ENCODE measurements at regions not wholly inside any gene's neighbourhood (a gene's known extent, or its start where the extent isn't known, plus 50 kb on each side); places are given as distances from the start of the nearest gene placed in this dataset.

DNA sequence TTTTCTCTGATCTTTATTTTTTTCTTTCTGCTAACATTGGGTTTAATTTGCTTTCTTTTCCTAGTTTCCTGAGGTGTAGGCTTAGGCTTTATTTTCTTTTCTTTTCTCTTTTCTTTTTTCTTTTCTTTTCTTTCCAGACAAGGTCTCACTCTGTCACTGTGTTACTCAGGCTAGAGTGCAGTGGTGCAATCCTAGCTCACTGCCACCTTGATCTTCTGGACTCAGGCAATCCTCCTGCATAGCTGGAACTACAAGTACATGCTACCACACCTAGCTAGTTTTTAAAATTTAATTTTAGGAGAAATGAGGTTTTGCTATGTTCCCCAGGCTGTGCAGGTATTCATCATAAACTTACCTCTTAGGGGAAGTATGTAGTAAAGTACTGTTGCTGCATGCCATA lies 197.8 kb upstream of the ANKRD50 start:
- ChIA-PET RAD21 (ENCODE audit: unreplicated experiment) (no interaction called here), POLR2A (no interaction called here), SMC1A (ENCODE audit: uncharacterized antibody, unreplicated experiment) (no interaction called here), CTCF (interaction anchor here (0.6 kb wide), 1 partner anchor 401 kb away, joined by 4 read pairs; no protein-coding TSS in a partner anchor)
- Histone ChIP-seq H4K20me1 (ENCODE audit: control insufficient read depth, insufficient read depth) (no peaks in the 10 kb centered on the region), H3K4me2 (ENCODE audit: control insufficient read depth, insufficient read depth) (no peak overlapping the region), H2AFZ (ENCODE audit: control insufficient read depth, low read depth, low read length) (no peak overlapping the region), H3K27me3 (replicated peaks in 1 of 2; ENCODE audit: control insufficient read depth in 2 of 2, insufficient read depth in 2 of 2, low read length in 1 of 2) (no peaks in the 10 kb centered on the region), H3K79me2 (ENCODE audit: control insufficient read depth, insufficient read depth, low read length) (no peaks in the 10 kb centered on the region), H3K9me3 (replicated peaks; ENCODE audit: control insufficient read depth, insufficient read depth, low read length) (no peaks in the 10 kb centered on the region; the same call in 2 of the 3 replicates), H3K4me1 (ENCODE audit: control insufficient read depth, insufficient read depth, low read length) (no peaks in the 10 kb centered on the region), H3K36me3 (ENCODE audit: control insufficient read depth in 2 of 2, insufficient read depth in 2 of 2, low read length in 1 of 2) (no peaks in the 10 kb centered on the region), H3K9ac (ENCODE audit: control insufficient read depth, insufficient read depth, low read length) (no peak overlapping the region), H3K27ac (ENCODE audit: control insufficient read depth, insufficient read depth) (no peak overlapping the region), H3K4me3 (no peak overlapping the region)
- intact Hi-C loops (cut with micrococcal nuclease; ENCODE audit: unreplicated experiment) (no loop called here), in situ Hi-C loops (cut with MboI) (no loop called here)
- DNase-seq (ENCODE audit: low read depth, low spot score) = no peak
- TF ChIP-seq YBX1 (IDR thresholded peaks at IDR 0.05) (no peak), RUNX3 (IDR thresholded peaks at IDR 0.05; ENCODE audit: low read length) (no peak), CHD4 (IDR thresholded peaks at IDR 0.05) (no peak), NFYA (IDR thresholded peaks at IDR 0.05; ENCODE audit: borderline replicate concordance, low read depth, low read length) (no peak), PML (IDR thresholded peaks at IDR 0.05; ENCODE audit: low read length) (no peak), POLR2A (IDR thresholded peaks at IDR 0.05; ENCODE audit: low read depth, low read length) (no peak), ETV6 (conservative IDR thresholded peaks at IDR 0.05 in 1 of 2, IDR thresholded peaks at IDR 0.05 in 1 of 2; ENCODE audit: borderline replicate concordance in 1 of 2, low read depth in 1 of 2) (no peak), TBL1XR1 (IDR thresholded peaks at IDR 0.05; ENCODE audit: low read depth, low read length) (no peak), BMI1 (IDR thresholded peaks at IDR 0.05; ENCODE audit: borderline replicate concordance) (no peak)
- ATAC-seq = no peak
- FAIRE-seq = no peak
- no TSS peak for BruUV-seq (replicated peaks)

DNA sequence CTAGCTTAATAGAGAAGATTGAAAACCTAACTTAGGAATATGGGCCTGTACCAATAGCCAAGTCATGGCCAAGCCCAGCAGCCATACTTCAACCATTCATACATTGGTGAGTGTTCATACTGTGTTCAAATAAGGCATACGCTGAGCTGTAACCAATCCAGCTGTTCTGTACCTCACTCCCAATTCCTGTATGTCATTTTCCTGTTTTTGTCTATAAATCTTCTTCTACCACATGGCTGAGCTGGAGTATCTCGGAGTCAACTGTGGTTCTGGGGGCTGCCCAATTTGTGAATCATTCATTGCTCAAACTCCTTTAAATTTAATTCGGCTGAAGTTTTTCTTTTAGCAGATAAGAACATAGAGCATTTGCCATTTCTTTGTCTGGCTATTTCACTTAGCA lies 195.3 kb upstream of the ANKRD50 start:
- DNase-seq (ENCODE audit: low read depth, low spot score) = no peak
- no peak for FAIRE-seq
- H3K9ac ChIP-seq (ENCODE audit: control insufficient read depth, insufficient read depth, low read length) = no peak overlapping the region
- ChIA-PET POLR2A (no interaction called here), SMC1A (ENCODE audit: uncharacterized antibody, unreplicated experiment) (no interaction called here), CTCF (no interaction called here), RAD21 (ENCODE audit: unreplicated experiment) (no interaction called here)
- no peak overlapping the region for H3K4me3 ChIP-seq
- no peaks in the 10 kb centered on the region for H3K27me3 ChIP-seq (replicated peaks in 1 of 2; ENCODE audit: control insufficient read depth in 2 of 2, insufficient read depth in 2 of 2, low read length in 1 of 2)
- in situ Hi-C loops (cut with MboI) (no loop called here), intact Hi-C loops (cut with micrococcal nuclease; ENCODE audit: unreplicated experiment) (no loop called here)
- no peak overlapping the region for H2AFZ ChIP-seq (ENCODE audit: control insufficient read depth, low read depth, low read length)
- no peak for ATAC-seq
- H3K9me3 ChIP-seq (replicated peaks; ENCODE audit: control insufficient read depth, insufficient read depth, low read length) = no peaks in the 10 kb centered on the region; the same call in 2 of the 3 replicates
- no peaks in the 10 kb centered on the region for H3K36me3 ChIP-seq (ENCODE audit: control insufficient read depth in 2 of 2, insufficient read depth in 2 of 2, low read length in 1 of 2)
- H3K79me2 ChIP-seq (ENCODE audit: control insufficient read depth, insufficient read depth, low read length) = no peaks in the 10 kb centered on the region
- no peaks in the 10 kb centered on the region for H4K20me1 ChIP-seq (ENCODE audit: control insufficient read depth, insufficient read depth)
- no TSS peak for BruUV-seq (replicated peaks)
- H3K4me1 ChIP-seq (ENCODE audit: control insufficient read depth, insufficient read depth, low read length) = no peaks in the 10 kb centered on the region
- H3K4me2 ChIP-seq (ENCODE audit: control insufficient read depth, insufficient read depth) = no peak overlapping the region
- no peak overlapping the region for H3K27ac ChIP-seq (ENCODE audit: control insufficient read depth, insufficient read depth)
- WGBS (ENCODE audit: insufficient coverage, insufficient replicate concordance, low lambda C conversion rate, missing lambda C conversion rate) = 34% methylated on average over 3 of the region's 3 CpGs
- TF ChIP-seq RAD21 (IDR thresholded peaks at IDR 0.05; ENCODE audit: insufficient read depth, low read depth, low read length) = no peak
- no peak for TF ChIP-seq KLF5 (IDR thresholded peaks at IDR 0.05; ENCODE audit: partially characterized antibody)
- no peak for TF ChIP-seq POLR2A (IDR thresholded peaks at IDR 0.05; ENCODE audit: low read depth, low read length)
- no peak for TF ChIP-seq SIN3A (IDR thresholded peaks at IDR 0.05; ENCODE audit: low read depth, low read length)
- TF ChIP-seq, protein P1, sequence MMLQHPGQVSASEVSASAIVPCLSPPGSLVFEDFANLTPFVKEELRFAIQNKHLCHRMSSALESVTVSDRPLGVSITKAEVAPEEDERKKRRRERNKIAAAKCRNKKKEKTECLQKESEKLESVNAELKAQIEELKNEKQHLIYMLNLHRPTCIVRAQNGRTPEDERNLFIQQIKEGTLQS (IDR thresholded peaks at IDR 0.05; ENCODE audit: borderline replicate concordance, extremely low read depth, low read depth, low read length) = no peak
- no peak for TF ChIP-seq MEF2A (IDR thresholded peaks at IDR 0.05; ENCODE audit: insufficient read depth, low read depth, low read length)
- no peak for TF ChIP-seq ZNF217 (IDR thresholded peaks at IDR 0.05)
- no peak for TF ChIP-seq MYB (IDR thresholded peaks at IDR 0.05; ENCODE audit: borderline replicate concordance, low read depth, low read length)
- no peak for TF ChIP-seq CREM (IDR thresholded peaks at IDR 0.05; ENCODE audit: low read depth)
- TF ChIP-seq NFXL1 (IDR thresholded peaks at IDR 0.05; ENCODE audit: borderline replicate concordance) = no peak
- TF ChIP-seq, protein P2, sequence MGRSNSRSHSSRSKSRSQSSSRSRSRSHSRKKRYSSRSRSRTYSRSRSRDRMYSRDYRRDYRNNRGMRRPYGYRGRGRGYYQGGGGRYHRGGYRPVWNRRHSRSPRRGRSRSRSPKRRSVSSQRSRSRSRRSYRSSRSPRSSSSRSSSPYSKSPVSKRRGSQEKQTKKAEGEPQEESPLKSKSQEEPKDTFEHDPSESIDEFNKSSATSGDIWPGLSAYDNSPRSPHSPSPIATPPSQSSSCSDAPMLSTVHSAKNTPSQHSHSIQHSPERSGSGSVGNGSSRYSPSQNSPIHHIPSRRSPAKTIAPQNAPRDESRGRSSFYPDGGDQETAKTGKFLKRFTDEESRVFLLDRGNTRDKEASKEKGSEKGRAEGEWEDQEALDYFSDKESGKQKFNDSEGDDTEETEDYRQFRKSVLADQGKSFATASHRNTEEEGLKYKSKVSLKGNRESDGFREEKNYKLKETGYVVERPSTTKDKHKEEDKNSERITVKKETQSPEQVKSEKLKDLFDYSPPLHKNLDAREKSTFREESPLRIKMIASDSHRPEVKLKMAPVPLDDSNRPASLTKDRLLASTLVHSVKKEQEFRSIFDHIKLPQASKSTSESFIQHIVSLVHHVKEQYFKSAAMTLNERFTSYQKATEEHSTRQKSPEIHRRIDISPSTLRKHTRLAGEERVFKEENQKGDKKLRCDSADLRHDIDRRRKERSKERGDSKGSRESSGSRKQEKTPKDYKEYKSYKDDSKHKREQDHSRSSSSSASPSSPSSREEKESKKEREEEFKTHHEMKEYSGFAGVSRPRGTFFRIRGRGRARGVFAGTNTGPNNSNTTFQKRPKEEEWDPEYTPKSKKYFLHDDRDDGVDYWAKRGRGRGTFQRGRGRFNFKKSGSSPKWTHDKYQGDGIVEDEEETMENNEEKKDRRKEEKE (IDR thresholded peaks at IDR 0.05) = no peak

All from GM12878 (cell line).